Ovary (tissue), 3 donors: ENCODE measurements at regions not wholly inside any gene's neighbourhood (a gene's known extent, or its start where the extent isn't known, plus 50 kb on each side); places are given as distances from the start of the nearest gene placed in this dataset.

ENCODE experiments used
- EP300 ChIP-seq: sonication (generic); formaldehyde crosslinking; IDR thresholded peaks from one replicate; pipeline ENCODE4 v1.6.1; 2017; ENCODE audit warnings: antibody characterized with exemption
- POLR2A ChIP-seq: fragments of 450-650 bp; IDR thresholded peaks from one replicate; pipeline ENCODE4 v1.6.1; 2017; ENCODE audit warnings: antibody characterized with exemption, mild to moderate bottlenecking, moderate library complexity
- TF ChIP-seq, protein P1 (sequence below), 3 donors: fragments of 450-650 bp in 2 of 3; fragments of 200-600 bp in 1 of 3; IDR thresholded peaks; one replicate each; pipeline versions ENCODE4 v1.5.1 to v1.8.0; 2016 to 2022; ENCODE audit warnings: antibody characterized with exemption in 3 of 3, mild to moderate bottlenecking in 1 of 3
- donor health status: DM: no; HTN: no; CAD: no.

DNA sequence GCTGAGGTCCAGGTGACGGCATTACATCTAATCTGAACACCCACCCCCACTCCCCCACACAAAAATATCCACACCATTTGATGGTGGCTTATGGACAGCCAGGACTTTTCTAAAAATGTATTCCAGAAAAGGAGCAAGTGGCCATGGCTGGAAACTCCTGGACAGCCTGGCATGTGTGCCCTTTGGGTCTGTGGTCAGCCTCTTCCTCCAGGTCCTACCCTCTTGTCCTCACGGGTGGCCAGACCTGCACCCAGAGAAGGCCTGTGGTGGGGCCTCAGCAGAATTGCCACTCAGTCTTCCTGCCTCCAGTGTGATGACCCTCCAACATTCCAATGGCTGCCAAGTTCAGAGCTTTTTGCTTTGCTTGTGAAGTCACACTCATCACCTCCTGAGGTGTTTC lies 600.6 kb downstream of the AJAP1 start:
- TF ChIP-seq POLR2A, result no peak
- TF ChIP-seq, protein P1, sequence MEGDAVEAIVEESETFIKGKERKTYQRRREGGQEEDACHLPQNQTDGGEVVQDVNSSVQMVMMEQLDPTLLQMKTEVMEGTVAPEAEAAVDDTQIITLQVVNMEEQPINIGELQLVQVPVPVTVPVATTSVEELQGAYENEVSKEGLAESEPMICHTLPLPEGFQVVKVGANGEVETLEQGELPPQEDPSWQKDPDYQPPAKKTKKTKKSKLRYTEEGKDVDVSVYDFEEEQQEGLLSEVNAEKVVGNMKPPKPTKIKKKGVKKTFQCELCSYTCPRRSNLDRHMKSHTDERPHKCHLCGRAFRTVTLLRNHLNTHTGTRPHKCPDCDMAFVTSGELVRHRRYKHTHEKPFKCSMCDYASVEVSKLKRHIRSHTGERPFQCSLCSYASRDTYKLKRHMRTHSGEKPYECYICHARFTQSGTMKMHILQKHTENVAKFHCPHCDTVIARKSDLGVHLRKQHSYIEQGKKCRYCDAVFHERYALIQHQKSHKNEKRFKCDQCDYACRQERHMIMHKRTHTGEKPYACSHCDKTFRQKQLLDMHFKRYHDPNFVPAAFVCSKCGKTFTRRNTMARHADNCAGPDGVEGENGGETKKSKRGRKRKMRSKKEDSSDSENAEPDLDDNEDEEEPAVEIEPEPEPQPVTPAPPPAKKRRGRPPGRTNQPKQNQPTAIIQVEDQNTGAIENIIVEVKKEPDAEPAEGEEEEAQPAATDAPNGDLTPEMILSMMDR (IDR thresholded peaks at IDR 0.05), result no peak
- no peak for TF ChIP-seq EP300
